Upper lobe of left lung (tissue), 4 donors: ENCODE measurements at regions not wholly inside any gene's neighbourhood (a gene's known extent, or its start where the extent isn't known, plus 50 kb on each side); places are given as distances from the start of the nearest gene placed in this dataset.

Source experiments
- CTCF ChIP-seq, 6 experiments: fragments of 450-650 bp in 4 of 6; fragments of 200-600 bp in 2 of 6; sonication (generic) in 2 of 6; IDR thresholded peaks; one replicate each; pipeline ENCODE4 v1.5.1; 2016 to 2019; ENCODE audit warnings: antibody characterized with exemption in 6 of 6
- POLR2A ChIP-seq, 4 donors: fragments of 450-650 bp; IDR thresholded peaks; one replicate each; pipeline ENCODE4 v1.5.1; 2016 to 2017; ENCODE audit warnings: antibody characterized with exemption in 4 of 4, mild to moderate bottlenecking in 2 of 4

- TF ChIP-seq POLR2A (IDR thresholded peaks at IDR 0.05) (no peak), CTCF (IDR thresholded peaks at IDR 0.05) (no peak)
These were observed 2028.2 kb upstream of the ACO1 start for GRCh38 chr9:30356221-30356620.
